GM23338 (cell line): ENCODE measurements at regions not wholly inside any gene's neighbourhood (a gene's known extent, or its start where the extent isn't known, plus 50 kb on each side); places are given as distances from the start of the nearest gene placed in this dataset.

Experiments used
- ATAC-seq: fragments of 200-7000 bp; cut with Tn5 transposase; 3 replicates; pipeline ENCODE4 v1.9.1; 2020
- DNase-seq: peaks from one replicate; pipeline ENCODE4 v3.0.0-alpha.2; 2015; ENCODE audit warnings: low spot score
- H2AFZ ChIP-seq: fragments of 200-600 bp; sonication (generic); 2 replicates; pipeline ENCODE4 v1.8.0; 2016; ENCODE audit warnings: antibody characterized with exemption, mild to moderate bottlenecking, moderate library complexity
- H3F3A ChIP-seq: fragments of 200-600 bp; sonication (generic); replicated peaks from 2 replicates; pipeline ENCODE4 v1.8.0; 2017; ENCODE audit warnings: antibody characterized with exemption, mixed run types, low read depth
- H3K27ac ChIP-seq: fragments of 200-600 bp; sonication (generic); 2 replicates; pipeline ENCODE4 v1.6.1; 2016; ENCODE audit warnings: low read depth
- H3K27me3 ChIP-seq: fragments of 200-600 bp; sonication (generic); 2 replicates; pipeline ENCODE4 v1.8.0; 2016; ENCODE audit warnings: mild to moderate bottlenecking, mixed run types, moderate library complexity; ENCODE audit not compliant: insufficient read depth
- H3K36me3 ChIP-seq: fragments of 200-600 bp; sonication (generic); 2 replicates; pipeline ENCODE4 v1.8.0; 2016; ENCODE audit warnings: mild to moderate bottlenecking; ENCODE audit not compliant: insufficient read depth
- H3K4me1 ChIP-seq: fragments of 200-600 bp; sonication (generic); 2 replicates; pipeline ENCODE4 v1.8.0; 2016; ENCODE audit warnings: mild to moderate bottlenecking, moderate library complexity; ENCODE audit not compliant: insufficient read depth
- H3K4me2 ChIP-seq: fragments of 200-600 bp; sonication (generic); 2 replicates; pipeline ENCODE4 v1.7.1; 2017; ENCODE audit warnings: mixed run types
- H3K4me3 ChIP-seq: fragments of 200-600 bp; sonication (generic); 2 replicates; pipeline ENCODE4 v1.6.1; 2016; ENCODE audit warnings: mixed run types
- H3K79me2 ChIP-seq: fragments of 200-600 bp; sonication (generic); replicated peaks from 2 replicates; pipeline ENCODE4 v1.8.0; 2017; ENCODE audit warnings: mild to moderate bottlenecking; ENCODE audit not compliant: insufficient read depth
- H3K9me2 ChIP-seq: fragments of 200-600 bp; sonication (generic); 2 replicates; pipeline ENCODE4 v1.8.0; 2017; ENCODE audit not compliant: insufficient read depth
- H4K20me1 ChIP-seq: fragments of 200-600 bp; sonication (generic); replicated peaks from 2 replicates; pipeline ENCODE4 v1.8.0; 2017; ENCODE audit warnings: mild to moderate bottlenecking; ENCODE audit not compliant: insufficient read depth
- H3K27ac Mint-ChIP-seq: 2 replicates; pipeline ENCODE4 v1.8.0; 2020; ENCODE audit warnings: inconsistent platforms, mild to moderate bottlenecking, moderate library complexity, mixed read lengths
- H3K27me3 Mint-ChIP-seq: 3 replicates; pipeline ENCODE4 v1.8.0; 2022; ENCODE audit warnings: low read depth, mild to moderate bottlenecking, moderate library complexity, mixed read lengths, inconsistent platforms; ENCODE audit not compliant: insufficient read depth, poor library complexity
- H3K36me3 Mint-ChIP-seq: 3 replicates; pipeline ENCODE4 v1.8.0; 2021; ENCODE audit warnings: low read depth, mild to moderate bottlenecking, inconsistent platforms, moderate library complexity, mixed read lengths
- H3K4me1 Mint-ChIP-seq: 3 replicates; pipeline ENCODE4 v1.8.0; 2020; ENCODE audit warnings: mild to moderate bottlenecking, inconsistent platforms, mixed read lengths
- H3K4me3 Mint-ChIP-seq: 3 replicates; pipeline ENCODE4 v1.8.0; 2021; ENCODE audit warnings: moderate library complexity, mild to moderate bottlenecking, inconsistent platforms, mixed read lengths
- H3K9me3 Mint-ChIP-seq: 3 replicates; pipeline ENCODE4 v1.8.0; 2020; ENCODE audit warnings: moderate library complexity, mild to moderate bottlenecking, inconsistent platforms, mixed read lengths
- CREB1 ChIP-seq: fragments of 250-450 bp; sonication (Bioruptor Pico); IDR thresholded peaks from 2 replicates; pipeline ENCODE4 v1.5.0; 2020; ENCODE audit warnings: low read depth, mild to moderate bottlenecking, moderate library complexity
- CTCF ChIP-seq, 2 experiments: fragments of 200-600 bp in 1 of 2; sonication (generic) in 1 of 2; conservative IDR thresholded peaks; 2 replicates each; pipeline versions ENCODE4 v1.5.1 to v1.6.1; 2016 to 2017; ENCODE audit warnings: antibody characterized with exemption in 2 of 2, low read depth in 2 of 2, mild to moderate bottlenecking in 2 of 2, moderate library complexity in 1 of 2
- ETS1 ChIP-seq: IDR thresholded peaks from 2 replicates; pipeline ENCODE4 v1.6.1; 2016; ENCODE audit warnings: antibody characterized with exemption
- EZH2phosphoT487 ChIP-seq: fragments of 200-600 bp; sonication (generic); IDR thresholded peaks from one replicate; pipeline ENCODE4 v1.8.1; 2018; ENCODE audit warnings: antibody characterized with exemption; ENCODE audit not compliant: unreplicated experiment
- JUNB ChIP-seq: IDR thresholded peaks from one replicate; pipeline ENCODE4 v1.6.1; 2016; ENCODE audit warnings: antibody characterized with exemption; ENCODE audit not compliant: unreplicated experiment
- NANOG ChIP-seq: IDR thresholded peaks from 2 replicates; pipeline ENCODE4 v1.6.1; 2016; ENCODE audit warnings: antibody characterized with exemption, borderline replicate concordance
- POLR2AphosphoS5 ChIP-seq: IDR thresholded peaks from 2 replicates; pipeline ENCODE4 v1.6.1; 2016; ENCODE audit warnings: antibody characterized with exemption, low read depth
- REST ChIP-seq: IDR thresholded peaks from one replicate; pipeline ENCODE4 v1.6.1; 2018; ENCODE audit warnings: antibody characterized with exemption; ENCODE audit not compliant: unreplicated experiment
- STAT1 ChIP-seq: IDR thresholded peaks from one replicate; pipeline ENCODE4 v1.6.1; 2016; ENCODE audit warnings: antibody characterized with exemption; ENCODE audit not compliant: unreplicated experiment
- ZNF114 ChIP-seq: fragments of 250-450 bp; sonication (Bioruptor Pico); IDR thresholded peaks from 2 replicates; pipeline ENCODE4 v1.5.0; 2020; ENCODE audit warnings: mild to moderate bottlenecking, moderate library complexity
- ZNF331 ChIP-seq: fragments of 250-450 bp; sonication (Bioruptor Pico); IDR thresholded peaks from 2 replicates; pipeline ENCODE4 v1.5.0; 2020; ENCODE audit warnings: low read depth, mild to moderate bottlenecking, moderate library complexity

GRCh38 chr2:60249879-60250278 lies 303.6 kb downstream of the BCL11A start (continued):
- TF ChIP-seq EZH2phosphoT487 (no peak), ZNF331 (CRISPR knock-in tag) (no peak), CTCF (conservative IDR thresholded peaks at IDR 0.05; ENCODE audit: low read depth in 2 of 2) (no peak), ETS1 (no peak), POLR2AphosphoS5 (no peak), STAT1 (no peak), ZNF114 (CRISPR knock-in tag) (no peak), JUNB (no peak)

GRCh38 chr2:60247471-60247870 lies 306.0 kb downstream of the BCL11A start:
- peaks cover 9% of the 10 kb centered on the region; the same call in 2 of the 3 replicates for H3K4me1 Mint-ChIP-seq
- Histone ChIP-seq H3K27ac (no peak overlapping the region), H3K4me3 (no peak overlapping the region), H3K36me3 (no peaks in the 10 kb centered on the region), H3K4me1 (no peaks in the 10 kb centered on the region), H3K4me2 (no peak overlapping the region), H3K27me3 (no peaks in the 10 kb centered on the region), H4K20me1 (no peaks in the 10 kb centered on the region), H2AFZ (peak overlapping the region; percentile 2; the same call in 1 of the 2 replicates), H3K9me2 (peaks cover 6% of the 10 kb centered on the region; the same call in 1 of the 2 replicates), H3K79me2 (no peaks in the 10 kb centered on the region), H3F3A (no peaks in the 10 kb centered on the region)
- H3K4me3 Mint-ChIP-seq, result no peak overlapping the region
- peaks cover 7% of the 10 kb centered on the region; the same call in 1 of the 3 replicates for H3K9me3 Mint-ChIP-seq
- DNase-seq (peak; percentile 16), ATAC-seq (peak; percentile 53; the same call in 1 of the 3 replicates)
- H3K36me3 Mint-ChIP-seq, result no peaks in the 10 kb centered on the region
- no peak overlapping the region for H3K27ac Mint-ChIP-seq
- no peaks in the 10 kb centered on the region for H3K27me3 Mint-ChIP-seq
- no peak for TF ChIP-seq REST
- TF ChIP-seq CREB1 (CRISPR knock-in tag), result no peak
- TF ChIP-seq JUNB, result no peak
- no peak for TF ChIP-seq NANOG
- TF ChIP-seq POLR2AphosphoS5, result no peak
- TF ChIP-seq ZNF114 (CRISPR knock-in tag), result no peak
- no peak for TF ChIP-seq CTCF (conservative IDR thresholded peaks at IDR 0.05; ENCODE audit: low read depth in 2 of 2)
- TF ChIP-seq STAT1, result no peak
